ENCODE measurements at regions not wholly inside any gene's neighbourhood (a gene's known extent, or its start where the extent isn't known, plus 50 kb on each side); places are given as distances from the start of the nearest gene placed in this dataset.
"Not testable (repeated sequence)": the region's sequence is repeated elsewhere in the genome, so short reads cannot be mapped to it uniquely, and the experiment has no call there.

DNA sequence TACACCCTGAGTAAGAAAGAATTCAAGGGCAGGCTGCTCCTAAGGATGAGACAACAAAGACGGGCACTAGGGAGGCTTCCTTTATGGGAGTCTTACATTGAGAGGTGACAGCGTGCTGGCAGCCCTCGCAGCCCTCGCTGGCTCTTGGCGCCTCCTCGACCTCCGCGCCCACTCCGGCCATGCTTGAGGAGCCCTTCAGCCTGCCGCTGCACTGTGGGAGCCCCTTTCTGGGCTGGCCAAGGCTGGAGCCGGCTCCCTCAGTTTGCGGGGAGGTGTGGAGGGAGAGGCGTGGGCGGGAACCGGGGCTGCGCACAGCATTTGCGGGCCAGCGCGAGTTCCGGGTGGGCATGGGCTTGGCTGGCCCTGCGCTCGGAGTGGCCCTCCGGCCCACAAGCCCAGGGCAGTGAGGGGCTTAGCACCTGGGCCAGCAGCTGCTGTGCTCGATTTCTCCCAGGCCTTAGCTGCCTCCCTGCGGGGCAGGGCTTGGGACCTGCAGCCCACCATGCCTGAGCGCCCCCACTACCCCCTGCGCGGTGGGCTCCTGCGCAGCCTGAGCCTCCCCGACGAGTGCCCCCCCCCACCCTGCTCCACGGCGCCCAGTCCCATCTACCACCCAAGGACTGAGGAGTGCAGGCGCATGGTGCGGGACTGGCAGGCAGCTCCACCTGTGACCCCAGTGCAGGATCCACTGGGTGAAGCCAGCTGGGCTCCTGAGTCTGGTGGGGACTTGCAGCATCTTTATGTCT is 75.3 kb downstream of the BARX1 start:
- not testable (repeated sequence) for FAIRE-seq

More for the DNA sequence above, 75.3 kb downstream of the BARX1 start:
- H3K27ac ChIP-seq (ENCODE audit: low read depth, low read length); H3K56ac ChIP-seq (replicated peaks; ENCODE audit: insufficient read length, low read depth, low read length); H2BK20ac ChIP-seq (ENCODE audit: low read length); H3K4me1 ChIP-seq (replicated peaks in 1 of 4; ENCODE audit: control insufficient read depth in 3 of 4, insufficient read depth in 4 of 4, low read length in 3 of 4); DNase-seq (ENCODE audit: low read depth in 1 of 2, low spot score in 2 of 2); H3K14ac ChIP-seq (ENCODE audit: insufficient read length); H3K4me3 ChIP-seq (ENCODE audit: extremely low read depth in 1 of 4, insufficient read depth in 2 of 4, low read depth in 3 of 4, low read length in 4 of 4); H3K27me3 ChIP-seq (replicated peaks in 1 of 4; ENCODE audit: control insufficient read depth in 3 of 4, extremely low read depth in 1 of 4, insufficient read depth in 3 of 4, low read length in 3 of 4); H4K91ac ChIP-seq (replicated peaks; ENCODE audit: insufficient read length, low read length); POLR2A ChIA-PET (ENCODE audit: partially characterized antibody); H4K5ac ChIP-seq (ENCODE audit: insufficient read length, low read depth, low read length); H3K79me1 ChIP-seq (ENCODE audit: low read depth, low read length); H3K79me2 ChIP-seq (ENCODE audit: control insufficient read depth in 1 of 2, insufficient read depth in 2 of 2, low read length in 2 of 2); H3K23me2 ChIP-seq (ENCODE audit: low read depth, low read length); H2BK12ac ChIP-seq (ENCODE audit: low read depth, low read length); H2BK120ac ChIP-seq (replicated peaks; ENCODE audit: low read depth, low read length); H2BK15ac ChIP-seq (ENCODE audit: low read length); H3K9ac ChIP-seq (replicated peaks in 1 of 4; ENCODE audit: extremely low read depth in 1 of 4, low read depth in 3 of 4, low read length in 3 of 4); H3K4ac ChIP-seq (replicated peaks; ENCODE audit: insufficient read length, low read depth, low read length); H4K8ac ChIP-seq (ENCODE audit: extremely low read depth, insufficient read depth, low read length); H3K18ac ChIP-seq (ENCODE audit: extremely low read depth, low read length); H3K4me2 ChIP-seq (ENCODE audit: insufficient read depth in 1 of 2, low read depth in 2 of 2, low read length in 2 of 2); H3K36me3 ChIP-seq (ENCODE audit: control insufficient read depth in 2 of 4, insufficient read depth in 4 of 4, low read length in 3 of 4); H2AK5ac ChIP-seq (ENCODE audit: low read depth, low read length); H2BK5ac ChIP-seq (ENCODE audit: low read depth, low read length); H3K23ac ChIP-seq (ENCODE audit: insufficient read length); H4K20me1 ChIP-seq (replicated peaks in 1 of 2; ENCODE audit: control insufficient read depth in 1 of 2, insufficient read depth in 2 of 2, low read length in 2 of 2); H2AFZ ChIP-seq (ENCODE audit: low read length): not testable (repeated sequence)
- peaks cover 13 to 18% of the 10 kb centered on the region in 2 experiments for H3K9me3 ChIP-seq (ENCODE audit: insufficient read depth in 2 of 2, low read depth in 1 of 2, low read length in 1 of 2)
- CTCF ChIA-PET (ENCODE audit: partially characterized antibody), result interaction anchor here (1.9 kb wide), 1 partner anchor 22 kb away, joined by 14 read pairs; no protein-coding TSS in a partner anchor
- 96% methylated on average over 10 of the region's 35 CpGs; no CpG with 5 or more reads in 1 of the 2 experiments for WGBS, 2 experiments (ENCODE audit: extremely low coverage in 1 of 2, insufficient coverage in 1 of 2, insufficient read length in 1 of 2, insufficient replicate concordance in 2 of 2, low coverage in 1 of 2, low lambda C conversion rate in 2 of 2, missing lambda C conversion rate in 1 of 2)
